Skin of body (tissue), 1 donor: ENCODE measurements at regions not wholly inside any gene's neighbourhood (a gene's known extent, or its start where the extent isn't known, plus 50 kb on each side); places are given as distances from the start of the nearest gene placed in this dataset.

ENCODE experiments used
- DNase-seq: peaks from one replicate; lab custom pipeline; 2025; lab: John Stamatoyannopoulos, UW

DNA sequence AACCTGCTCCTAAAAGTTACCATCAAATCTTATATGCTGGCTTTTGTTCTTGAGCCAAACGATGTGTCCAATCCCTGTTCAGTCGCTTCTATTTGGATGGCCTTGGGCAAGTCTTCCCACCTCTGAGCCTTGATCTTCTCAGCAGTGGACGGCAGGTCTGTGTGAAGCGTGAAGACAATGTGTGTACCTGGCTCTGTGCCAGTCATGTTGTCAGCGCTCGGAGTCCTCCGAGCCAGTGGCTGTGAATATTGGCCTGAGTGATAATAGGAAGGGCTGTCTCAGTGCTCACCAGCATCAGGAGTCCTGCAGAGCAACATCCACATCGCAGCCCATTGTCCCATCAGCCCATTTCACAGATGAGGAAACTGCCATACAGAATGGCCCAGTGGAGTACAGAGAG, 219.0 kb downstream of the CDC5L start:
- no peak for DNase-seq

DNA sequence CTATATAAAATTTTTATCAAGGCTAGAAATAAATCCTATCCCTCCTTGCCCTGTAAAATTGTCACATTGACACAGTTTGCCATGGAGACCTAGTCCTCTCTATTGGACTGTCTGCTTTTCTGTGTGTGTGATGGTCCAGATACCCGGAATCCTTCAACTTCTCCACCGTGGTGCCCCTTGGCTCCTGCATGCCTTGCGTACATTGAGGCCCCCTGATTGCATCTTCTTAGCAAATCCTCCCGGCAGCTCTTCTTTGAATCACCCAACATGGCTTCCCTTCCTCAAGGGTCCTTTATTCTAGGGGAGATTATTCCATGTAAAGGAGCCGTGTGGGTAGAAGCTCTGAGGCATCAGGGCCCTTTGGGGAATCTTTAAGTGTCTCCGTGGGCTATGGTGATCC, 219.5 kb downstream of the CDC5L start:
- DNase-seq: no peak

DNA sequence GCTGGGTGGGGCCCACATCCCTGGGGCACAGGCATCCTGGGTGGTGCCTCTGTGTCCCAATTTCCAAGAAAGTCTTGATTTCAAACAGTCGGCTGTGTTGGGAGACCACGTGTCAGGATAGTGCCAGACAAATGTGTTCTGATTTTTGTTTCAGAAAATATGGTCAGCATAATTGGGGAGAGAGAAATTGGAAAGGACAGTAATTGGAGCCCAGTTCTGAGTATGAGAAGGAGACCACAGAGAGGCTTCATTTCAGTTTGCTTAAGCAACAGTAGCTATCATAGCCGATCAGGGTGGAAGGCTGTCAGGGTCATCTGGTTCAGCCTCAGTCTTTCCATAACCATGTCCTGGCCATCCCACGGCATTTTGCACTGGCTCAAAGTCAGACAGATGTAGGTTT, 220.7 kb downstream of the CDC5L start:
- no peak for DNase-seq

DNA sequence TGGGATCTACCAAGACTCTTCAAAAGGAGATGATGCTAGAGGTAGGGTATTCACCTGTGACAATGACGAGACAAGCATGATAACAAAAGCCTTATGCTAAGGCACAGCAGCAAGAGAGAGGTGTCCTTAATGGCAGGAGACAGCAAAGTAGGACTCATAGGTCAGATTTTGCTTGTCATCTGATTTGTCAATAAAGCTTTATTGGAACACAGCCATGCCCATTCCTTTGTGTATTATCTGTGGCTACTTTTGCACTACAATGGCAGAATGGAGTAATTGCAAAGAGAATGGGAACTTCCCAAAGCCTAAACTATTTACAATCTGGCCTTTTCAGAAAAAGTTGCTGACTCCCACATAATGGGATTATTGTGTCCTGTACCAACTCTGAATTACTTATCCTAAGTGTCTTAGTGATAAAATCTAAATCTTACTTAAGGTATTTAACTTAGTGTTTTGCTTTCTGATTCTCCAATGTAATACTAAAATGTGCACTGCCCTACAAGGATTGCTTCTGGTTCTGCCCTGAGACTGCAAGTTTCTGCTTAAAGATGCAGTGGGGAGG, 221.6 kb downstream of the CDC5L start:
- DNase-seq: no peak

DNA sequence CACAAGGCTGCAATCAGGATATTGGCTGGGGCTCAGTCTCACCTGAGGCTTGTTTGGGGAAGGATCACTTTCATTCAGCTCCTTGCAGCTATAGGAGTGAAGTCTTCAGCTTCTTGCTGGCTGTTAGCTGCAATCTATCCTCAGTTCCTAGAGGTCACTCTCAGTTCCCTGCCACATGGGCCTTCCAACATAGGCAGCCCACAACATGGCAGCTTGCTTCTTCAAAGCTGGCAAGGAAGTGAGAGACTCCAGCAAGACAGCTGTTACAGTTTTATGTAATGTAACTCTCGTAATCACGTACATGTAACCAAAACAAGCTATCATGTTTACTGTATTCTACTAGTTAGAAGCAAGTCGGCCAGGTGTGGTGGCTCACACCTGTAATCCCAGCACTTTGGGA, 226.9 kb downstream of the CDC5L start:
- no peak for DNase-seq

DNA sequence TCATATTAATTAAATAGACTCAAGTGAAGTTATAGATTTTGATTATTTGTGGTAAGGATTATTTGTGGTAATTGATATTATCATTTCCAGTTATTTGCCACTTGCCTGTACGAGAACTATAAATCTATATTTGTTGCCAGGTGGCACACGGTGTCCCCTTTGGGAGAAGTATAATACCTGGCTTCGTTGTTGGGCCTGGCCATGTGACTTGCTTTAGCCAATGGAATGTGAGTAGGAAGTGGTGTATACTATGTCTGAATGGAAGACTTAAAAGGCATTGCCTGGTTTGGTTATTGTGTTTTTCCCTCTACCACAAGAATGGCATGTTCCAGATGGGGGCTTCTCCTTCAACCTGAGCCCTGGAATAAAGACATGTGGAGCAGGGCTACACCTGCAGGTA, 228.1 kb downstream of the CDC5L start:
- no peak for DNase-seq

DNA sequence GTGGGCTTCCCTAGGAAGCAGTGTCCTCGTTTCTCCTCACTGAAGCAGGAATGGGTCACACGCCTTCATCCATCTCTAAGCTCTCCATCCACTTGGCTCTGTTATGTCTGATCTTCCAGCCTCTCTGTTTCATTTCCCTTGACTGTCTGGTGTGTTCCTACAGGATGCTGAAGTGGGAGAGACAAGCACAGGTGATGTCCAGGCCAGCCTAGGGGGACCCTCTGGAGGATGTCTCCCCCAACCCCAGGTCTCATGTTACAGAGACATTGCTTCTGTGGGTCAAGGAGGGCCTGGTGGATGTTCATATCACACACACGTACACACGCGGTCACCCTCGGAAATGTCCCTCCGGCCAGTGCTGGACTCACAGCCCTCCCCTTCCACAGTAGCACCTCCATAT, 229.9 kb downstream of the CDC5L start:
- DNase-seq: no peak

DNA sequence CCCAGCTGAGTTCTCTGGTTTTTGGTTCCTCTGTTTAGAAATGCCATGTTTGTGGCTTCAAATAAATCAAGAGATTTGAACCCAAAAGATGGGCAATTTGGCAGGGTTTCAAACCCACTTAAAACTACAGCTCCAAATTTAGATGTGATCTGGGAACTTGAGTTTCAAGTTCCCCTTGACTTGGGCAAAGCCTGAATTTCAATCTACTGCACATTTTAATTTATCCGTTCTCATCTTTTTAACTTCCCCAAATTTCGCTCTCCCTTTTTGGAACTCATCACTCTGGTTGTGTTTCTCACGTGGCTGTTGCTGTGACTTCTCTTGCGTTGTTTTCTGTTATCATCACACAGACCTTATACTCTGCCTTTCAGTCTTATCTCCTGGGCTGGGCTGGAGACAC, 230.9 kb downstream of the CDC5L start:
- DNase-seq: no peak

DNA sequence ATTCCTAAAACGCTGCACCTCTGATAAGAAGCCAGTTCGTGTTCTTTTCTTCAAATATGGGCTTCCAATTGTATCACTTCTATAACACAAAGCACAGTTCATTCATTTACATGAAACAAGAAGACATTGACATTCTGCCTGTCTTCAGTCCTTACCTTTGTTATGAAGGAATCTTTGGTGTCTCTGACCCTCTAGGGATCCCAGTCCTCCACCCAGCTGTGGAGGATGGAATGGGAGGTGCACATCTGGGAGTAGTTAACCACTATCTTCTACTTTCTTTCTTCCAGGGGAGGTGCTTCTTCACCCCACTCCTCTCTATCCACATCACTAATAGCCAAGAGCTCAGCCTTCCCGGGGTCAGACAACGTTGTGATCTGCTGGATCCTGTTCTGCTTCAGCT, 233.4 kb downstream of the CDC5L start:
- no peak for DNase-seq

DNA sequence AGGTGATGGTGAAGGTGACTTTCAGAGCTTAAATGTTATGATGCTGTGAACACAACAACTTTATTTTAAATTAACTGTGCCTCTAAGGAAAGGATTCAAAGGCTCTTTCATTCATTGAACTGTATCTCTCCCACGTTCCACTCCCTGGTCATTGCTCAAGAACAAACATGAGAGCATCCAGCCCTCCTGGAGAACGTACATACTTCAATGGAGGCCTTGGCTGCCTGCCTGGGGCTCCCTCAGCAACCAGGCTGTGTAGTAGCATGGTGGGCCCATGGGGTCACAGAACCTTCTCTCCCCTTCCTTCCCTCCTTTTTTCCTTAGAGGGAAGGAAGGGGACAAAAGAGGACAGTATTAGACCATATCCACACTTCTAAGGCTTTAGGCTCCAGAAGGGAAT, 234.3 kb downstream of the CDC5L start:
- DNase-seq: no peak

DNA sequence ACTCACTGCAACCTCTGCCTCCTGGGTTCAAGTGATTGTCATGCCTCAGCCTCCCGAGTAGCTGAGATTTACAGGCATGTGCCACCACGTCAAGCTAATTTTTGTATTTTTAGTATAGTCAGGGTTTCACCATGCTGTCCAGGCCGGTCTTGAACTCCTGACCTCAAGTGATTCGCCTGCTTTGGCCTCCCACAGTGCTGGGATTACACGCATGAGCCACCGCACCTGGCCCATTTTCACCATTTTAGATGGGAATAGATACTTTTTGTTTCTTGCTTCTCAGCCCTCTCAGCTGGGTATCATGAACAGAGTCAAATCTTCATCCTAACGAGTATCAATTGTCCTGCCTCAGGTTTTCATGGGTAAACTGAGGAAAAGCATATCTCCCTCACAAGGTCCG, 235.0 kb downstream of the CDC5L start:
- DNase-seq: no peak

DNA sequence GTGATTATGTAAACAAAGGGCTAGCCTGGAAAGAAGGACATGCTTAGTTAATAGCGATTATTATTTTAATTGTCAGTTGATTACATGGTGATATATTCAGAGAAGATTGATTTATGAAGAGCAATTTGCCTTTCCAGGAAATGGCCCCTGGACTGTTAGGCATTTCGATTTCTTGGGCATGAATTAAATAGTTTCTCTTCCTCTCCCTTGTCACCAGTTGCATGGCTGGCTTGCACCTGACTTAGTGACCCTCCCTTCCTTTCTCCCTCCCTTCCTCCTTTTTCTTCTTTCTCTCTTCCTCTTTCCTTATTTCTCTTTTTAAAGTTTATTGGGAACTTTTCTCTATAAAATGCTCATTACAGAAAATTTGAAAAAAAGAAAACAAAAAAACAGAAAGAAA, 235.4 kb downstream of the CDC5L start:
- no peak for DNase-seq

DNA sequence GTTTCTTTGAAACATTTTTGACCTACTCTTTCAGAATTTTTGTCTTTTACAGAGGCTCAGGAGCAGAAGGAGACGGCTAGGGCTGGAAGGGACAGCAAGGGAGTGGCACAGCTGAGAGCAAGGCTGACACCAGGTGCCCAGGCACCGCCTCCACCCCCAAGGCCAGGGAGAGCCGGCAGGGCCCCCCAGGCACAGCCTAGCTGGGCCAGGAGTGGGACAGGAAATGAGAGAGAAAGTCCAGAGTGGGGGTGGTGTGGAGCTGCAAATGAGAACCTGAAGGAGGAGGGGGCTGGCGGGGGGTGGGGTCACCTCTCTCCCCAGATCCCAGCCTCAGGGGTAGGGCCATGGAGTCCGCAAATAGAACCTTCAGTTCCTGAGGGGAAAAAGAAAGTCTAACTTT, 236.7 kb downstream of the CDC5L start:
- DNase-seq: no peak

DNA sequence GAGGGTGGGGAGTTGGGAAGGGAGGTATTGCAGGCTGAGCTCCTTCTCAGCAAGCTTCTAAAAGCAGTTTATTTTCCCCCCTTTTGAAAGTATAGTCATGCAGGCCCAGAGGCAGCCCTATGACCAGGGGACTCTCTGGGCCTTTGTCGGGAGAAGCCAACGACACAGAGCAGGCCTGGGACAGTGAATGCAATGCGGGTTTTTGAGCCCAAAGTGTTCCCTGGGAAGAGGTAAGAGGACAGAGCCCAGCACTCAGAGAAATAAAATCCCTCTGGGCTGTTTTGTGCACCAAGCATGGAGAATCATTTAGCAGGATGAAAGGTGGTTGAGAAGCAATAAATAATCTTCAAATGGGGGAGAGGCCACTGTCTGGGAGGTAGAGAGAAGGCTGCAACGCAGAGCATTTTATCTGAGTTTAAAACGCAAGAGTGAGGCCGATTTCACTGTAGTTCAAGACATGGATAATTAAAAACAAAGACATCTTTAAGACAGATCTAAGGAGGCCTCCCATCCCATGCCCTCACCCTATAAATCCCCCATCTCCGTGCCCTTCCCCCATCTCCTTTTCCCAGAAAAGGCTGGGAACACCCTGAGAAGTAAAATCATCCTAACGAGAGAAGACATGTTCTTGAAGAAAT, 237.5 kb downstream of the CDC5L start:
- DNase-seq: no peak

DNA sequence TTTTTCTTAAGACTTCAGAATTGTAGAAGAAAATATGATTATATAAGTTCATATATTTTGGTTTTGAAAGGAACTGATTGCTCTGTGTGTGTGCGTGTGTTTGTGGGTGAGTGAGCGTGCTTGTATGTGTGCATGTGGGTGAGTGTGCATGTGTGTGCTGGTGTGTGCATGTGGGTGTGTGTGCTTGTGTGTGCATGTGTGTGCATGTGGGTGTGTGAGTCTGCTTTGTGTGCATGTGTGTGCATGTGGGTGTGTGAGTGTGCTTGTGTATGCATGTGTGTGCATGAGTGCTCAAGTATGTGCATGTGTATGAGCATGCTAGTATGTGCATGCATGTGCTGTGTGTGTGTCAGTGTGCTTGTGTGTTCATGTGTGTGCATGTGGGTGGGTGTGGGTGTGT, 238.5 kb downstream of the CDC5L start:
- no peak for DNase-seq

DNA sequence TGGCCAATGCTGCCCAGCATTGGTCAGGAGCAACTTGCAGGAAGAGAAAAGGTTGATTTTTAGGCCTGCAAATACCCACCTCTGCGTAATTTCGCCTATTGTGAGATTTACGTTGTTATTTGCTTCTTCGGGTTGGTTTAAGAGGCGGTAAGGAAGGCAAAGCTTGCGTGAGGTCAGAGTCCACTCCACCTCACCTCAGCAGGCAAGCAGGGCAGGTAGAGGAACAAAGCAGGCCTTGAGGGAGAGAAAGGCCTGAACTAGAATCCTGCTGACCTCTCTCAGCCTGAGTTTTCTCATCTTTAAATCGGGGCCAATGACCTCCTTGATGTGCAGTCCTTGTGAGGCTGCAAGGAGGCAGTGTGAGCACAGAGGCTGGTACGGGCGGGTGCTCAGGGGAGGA, 239.1 kb downstream of the CDC5L start:
- DNase-seq: no peak

DNA sequence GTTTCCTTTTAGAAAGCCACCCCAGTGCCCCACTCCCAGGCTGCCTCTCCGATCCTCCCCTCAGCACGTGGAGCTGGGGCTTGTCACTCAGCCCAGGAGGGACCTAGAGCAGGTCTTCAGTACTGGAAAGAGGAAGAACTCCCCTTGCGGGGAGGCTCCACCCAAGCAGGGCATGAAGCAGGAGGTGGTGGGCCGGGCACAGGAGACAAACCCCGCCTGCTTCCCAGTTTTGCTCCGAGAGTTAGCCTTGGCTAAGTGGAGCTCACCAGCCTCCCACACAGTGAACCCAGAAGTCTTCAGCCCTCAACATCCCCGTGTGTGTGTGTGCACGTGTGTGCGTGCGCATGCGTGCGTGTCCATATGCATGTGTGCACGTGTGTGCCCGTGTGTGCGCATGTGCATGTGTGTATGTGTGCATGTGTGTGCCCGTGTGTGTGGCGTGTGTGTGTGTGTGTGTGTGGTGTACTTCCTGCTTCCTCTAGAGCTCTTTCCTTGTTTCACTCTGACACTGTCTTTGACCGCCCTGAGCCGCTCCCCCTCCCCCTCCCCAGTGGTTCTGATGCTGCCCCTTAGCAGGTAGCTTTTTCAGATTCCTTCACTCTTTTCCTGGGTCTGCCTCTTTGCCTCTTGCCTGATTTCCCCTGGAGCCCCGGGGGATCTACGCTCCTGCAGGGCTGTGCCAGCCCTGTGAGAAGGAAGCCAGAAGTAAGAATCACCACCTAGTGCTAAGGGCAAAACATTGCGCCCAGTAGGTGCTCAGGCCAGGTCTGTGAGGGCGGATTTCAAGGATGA, 239.8 kb downstream of the CDC5L start:
- no peak for DNase-seq

DNA sequence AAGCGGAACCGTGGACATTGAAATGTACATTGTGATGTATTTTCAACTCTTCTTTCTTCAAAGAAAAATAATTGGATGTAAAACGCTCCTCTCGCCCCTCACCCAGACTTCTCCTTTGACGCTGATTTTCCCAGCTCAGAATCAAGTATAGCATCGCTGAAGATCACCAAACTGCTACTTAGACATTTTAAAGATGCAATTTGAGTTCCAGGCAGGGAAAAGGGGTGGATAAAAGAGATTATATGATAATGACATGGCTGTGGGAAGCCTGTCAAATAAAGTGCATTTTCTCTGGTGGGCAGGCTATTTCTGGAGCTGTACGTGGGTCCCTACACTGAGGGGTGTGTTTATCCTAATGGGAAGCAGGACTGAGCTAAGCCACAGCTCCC, 240.4 kb downstream of the CDC5L start:
- DNase-seq: no peak

DNA sequence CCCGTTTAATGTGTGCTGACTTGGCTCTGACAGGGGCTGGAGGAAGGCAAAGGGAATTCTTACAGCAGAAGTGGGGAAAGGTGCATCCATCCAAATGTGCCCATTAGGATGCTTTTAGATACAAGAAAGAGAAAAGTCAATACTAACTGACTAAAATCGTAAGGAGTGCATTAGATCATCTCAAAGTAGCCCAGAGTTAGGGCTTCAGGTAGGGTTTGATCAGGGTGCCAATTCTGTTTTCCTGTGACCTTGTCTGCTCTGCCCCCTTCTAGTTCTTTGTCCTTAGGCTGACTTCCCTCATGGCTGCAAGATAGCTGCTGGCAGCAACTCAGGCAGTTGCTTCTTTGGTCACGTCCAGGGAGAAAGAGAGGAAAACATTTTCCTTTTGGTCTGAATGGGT, 240.8 kb downstream of the CDC5L start:
- DNase-seq: no peak

DNA sequence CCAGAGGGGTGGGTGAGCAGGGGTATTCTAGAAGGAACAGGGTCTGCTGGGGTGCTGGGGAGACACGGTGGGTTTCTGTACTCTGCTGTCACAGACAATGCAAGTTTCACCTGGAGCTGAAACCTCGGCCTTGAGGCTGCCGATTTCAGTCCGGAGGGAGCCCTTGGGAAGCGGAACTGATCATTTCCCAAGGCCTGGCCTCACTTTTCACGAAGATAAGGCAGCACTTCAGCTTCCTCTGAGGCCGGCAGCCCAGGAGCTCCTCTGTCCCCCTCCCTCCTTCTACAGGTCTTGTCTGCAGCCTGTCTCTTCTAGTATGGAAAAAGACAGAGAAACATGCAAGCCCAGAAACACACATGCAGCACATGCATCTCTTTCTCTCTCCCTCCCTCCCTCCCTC, 242.1 kb downstream of the CDC5L start:
- no peak for DNase-seq

DNA sequence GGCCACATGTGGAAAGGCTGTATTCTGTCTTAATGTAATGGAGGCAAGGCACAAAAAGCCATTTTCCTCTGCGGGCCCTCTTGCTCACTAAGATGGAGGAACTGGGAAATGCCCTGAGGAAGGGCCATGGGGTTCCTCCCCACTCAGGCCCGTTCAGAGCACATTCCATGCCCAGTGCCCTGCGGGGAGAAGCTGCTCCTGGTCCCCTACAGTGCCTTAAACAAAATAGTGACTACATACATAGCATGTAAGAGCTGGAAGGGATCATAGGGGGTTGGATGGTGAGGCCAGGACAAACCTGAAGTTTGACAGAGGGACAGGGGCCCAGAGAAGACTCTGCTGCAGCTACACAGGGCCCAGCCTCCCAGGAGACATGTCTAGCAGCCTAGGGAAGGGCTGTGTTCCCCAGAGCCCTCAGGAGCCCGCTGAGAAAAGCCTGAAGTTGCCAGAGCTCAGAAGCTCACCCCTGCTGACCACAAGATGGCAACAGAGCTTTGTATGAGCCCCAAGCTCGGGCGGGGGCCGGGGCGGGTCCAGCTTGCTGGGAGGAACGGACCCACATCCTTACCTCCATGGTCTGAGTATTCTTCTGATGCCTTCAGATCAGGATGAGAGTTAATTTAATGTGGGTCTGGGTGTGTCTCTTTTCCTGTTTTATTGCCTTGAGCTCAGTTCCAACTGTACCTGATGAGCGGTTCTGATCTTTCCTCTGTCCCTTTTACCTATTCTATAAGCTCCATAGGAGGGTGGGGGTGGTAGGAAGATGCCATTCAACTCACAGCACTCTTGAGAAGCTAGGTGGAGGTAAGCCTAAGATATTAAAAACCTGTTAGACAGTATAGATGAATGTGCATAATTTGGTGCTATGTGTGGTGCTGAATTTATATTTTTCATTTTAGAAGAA, 242.9 kb downstream of the CDC5L start:
- no peak for DNase-seq

DNA sequence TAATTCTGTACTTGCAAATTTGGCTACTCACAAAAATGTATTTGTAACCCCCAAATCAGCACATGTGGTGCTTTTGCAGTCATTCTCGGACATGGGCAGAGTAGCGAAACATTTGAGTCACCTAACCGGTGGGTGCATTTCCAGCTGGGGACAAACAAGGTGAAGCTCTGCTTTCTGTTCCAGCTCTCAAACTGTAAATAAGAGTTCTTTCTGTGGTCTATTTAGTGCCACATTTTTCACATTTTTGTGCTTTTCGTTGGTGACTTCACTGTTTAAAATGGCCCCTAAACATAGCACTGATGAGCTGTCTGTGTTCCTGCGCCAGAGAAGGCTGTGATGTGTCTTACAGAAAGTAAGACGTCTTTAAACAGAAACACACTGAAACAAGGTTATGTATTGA, 244.5 kb downstream of the CDC5L start:
- DNase-seq: no peak
